Suprapubic skin (tissue), 4 donors: ENCODE measurements at regions not wholly inside any gene's neighbourhood (a gene's known extent, or its start where the extent isn't known, plus 50 kb on each side); places are given as distances from the start of the nearest gene placed in this dataset.

Experiments used
- EP300 ChIP-seq: sonication (generic); formaldehyde crosslinking; IDR thresholded peaks from one replicate; pipeline ENCODE4 v1.6.1; 2017; ENCODE audit warnings: antibody characterized with exemption
- POLR2A ChIP-seq, 2 donors: fragments of 450-650 bp; IDR thresholded peaks; one replicate each; pipeline ENCODE4 v1.6.1; 2017; ENCODE audit warnings: antibody characterized with exemption in 2 of 2, mild to moderate bottlenecking in 2 of 2, moderate library complexity in 2 of 2
- POLR2AphosphoS5 ChIP-seq, 3 donors: sonication (generic); formaldehyde crosslinking; IDR thresholded peaks; one replicate each; pipeline ENCODE4 v1.6.1; 2017; ENCODE audit warnings: antibody characterized with exemption in 3 of 3
- TF ChIP-seq, protein P1 (sequence below), 2 donors: fragments of 200-600 bp in 1 of 2; fragments of 450-650 bp in 1 of 2; sonication (generic) in 1 of 2; IDR thresholded peaks; one replicate each; pipeline ENCODE4 v1.5.1; 2016 to 2019; ENCODE audit warnings: antibody characterized with exemption in 2 of 2, mild to moderate bottlenecking in 1 of 2, moderate library complexity in 1 of 2

DNA sequence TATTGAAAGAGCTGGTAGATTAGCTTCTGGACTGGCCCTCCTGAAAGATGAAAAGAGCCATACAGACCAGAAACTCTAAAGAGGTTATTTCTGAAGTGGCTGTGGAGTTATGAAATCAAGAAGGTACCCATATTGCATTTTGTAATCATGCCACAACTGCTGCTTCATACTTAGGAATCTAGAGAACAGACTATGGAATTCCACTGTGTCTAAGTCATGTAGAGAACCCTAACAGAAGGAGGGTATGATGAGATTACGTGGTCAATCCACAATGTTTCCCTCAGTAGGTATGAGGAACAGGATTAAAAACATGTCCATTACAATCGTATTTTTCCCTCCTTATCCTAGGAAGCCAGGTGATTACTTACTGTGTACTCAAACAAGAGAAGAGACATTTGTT, 708.8 kb downstream of the RERGL start:
- TF ChIP-seq, protein P1, sequence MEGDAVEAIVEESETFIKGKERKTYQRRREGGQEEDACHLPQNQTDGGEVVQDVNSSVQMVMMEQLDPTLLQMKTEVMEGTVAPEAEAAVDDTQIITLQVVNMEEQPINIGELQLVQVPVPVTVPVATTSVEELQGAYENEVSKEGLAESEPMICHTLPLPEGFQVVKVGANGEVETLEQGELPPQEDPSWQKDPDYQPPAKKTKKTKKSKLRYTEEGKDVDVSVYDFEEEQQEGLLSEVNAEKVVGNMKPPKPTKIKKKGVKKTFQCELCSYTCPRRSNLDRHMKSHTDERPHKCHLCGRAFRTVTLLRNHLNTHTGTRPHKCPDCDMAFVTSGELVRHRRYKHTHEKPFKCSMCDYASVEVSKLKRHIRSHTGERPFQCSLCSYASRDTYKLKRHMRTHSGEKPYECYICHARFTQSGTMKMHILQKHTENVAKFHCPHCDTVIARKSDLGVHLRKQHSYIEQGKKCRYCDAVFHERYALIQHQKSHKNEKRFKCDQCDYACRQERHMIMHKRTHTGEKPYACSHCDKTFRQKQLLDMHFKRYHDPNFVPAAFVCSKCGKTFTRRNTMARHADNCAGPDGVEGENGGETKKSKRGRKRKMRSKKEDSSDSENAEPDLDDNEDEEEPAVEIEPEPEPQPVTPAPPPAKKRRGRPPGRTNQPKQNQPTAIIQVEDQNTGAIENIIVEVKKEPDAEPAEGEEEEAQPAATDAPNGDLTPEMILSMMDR (IDR thresholded peaks at IDR 0.05), result no peak
- TF ChIP-seq POLR2A (IDR thresholded peaks at IDR 0.05) (no peak), POLR2AphosphoS5 (IDR thresholded peaks at IDR 0.05) (no peak), EP300 (no peak)
